Lower leg skin (tissue), 3 donors: ENCODE measurements at regions not wholly inside any gene's neighbourhood (a gene's known extent, or its start where the extent isn't known, plus 50 kb on each side); places are given as distances from the start of the nearest gene placed in this dataset.

ENCODE experiments used
- POLR2A ChIP-seq, 2 donors: fragments of 450-650 bp; IDR thresholded peaks; one replicate each; pipeline ENCODE4 v1.6.1; 2016 to 2017; ENCODE audit warnings: antibody characterized with exemption in 2 of 2, mild to moderate bottlenecking in 1 of 2, moderate library complexity in 1 of 2
- TF ChIP-seq, protein P1 (sequence below), 3 donors: fragments of 450-650 bp; IDR thresholded peaks; one replicate each; pipeline ENCODE4 v1.5.1; 2016; ENCODE audit warnings: antibody characterized with exemption in 3 of 3, mild to moderate bottlenecking in 3 of 3, moderate library complexity in 2 of 3

DNA sequence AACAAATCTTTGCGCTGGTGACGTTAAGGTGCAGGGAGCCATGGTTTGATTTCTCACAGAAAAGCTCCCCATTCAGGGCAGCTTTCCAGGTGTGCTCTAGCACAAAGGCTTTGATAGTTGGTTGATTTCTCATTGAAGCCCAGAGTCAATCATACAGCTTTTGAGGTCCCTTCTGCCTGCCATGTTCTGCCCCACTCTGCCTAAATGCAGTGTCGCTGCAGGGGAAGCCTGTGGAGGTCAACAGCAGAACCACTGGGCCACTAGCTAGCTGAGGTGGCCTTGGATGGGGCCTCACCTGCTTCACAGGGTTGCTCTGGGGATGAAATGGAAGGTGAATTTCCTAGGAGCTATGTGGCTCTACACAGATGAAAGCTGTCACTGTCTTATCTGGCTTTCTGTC lies 278.3 kb downstream of the TLE3 start:
- TF ChIP-seq, protein P1, sequence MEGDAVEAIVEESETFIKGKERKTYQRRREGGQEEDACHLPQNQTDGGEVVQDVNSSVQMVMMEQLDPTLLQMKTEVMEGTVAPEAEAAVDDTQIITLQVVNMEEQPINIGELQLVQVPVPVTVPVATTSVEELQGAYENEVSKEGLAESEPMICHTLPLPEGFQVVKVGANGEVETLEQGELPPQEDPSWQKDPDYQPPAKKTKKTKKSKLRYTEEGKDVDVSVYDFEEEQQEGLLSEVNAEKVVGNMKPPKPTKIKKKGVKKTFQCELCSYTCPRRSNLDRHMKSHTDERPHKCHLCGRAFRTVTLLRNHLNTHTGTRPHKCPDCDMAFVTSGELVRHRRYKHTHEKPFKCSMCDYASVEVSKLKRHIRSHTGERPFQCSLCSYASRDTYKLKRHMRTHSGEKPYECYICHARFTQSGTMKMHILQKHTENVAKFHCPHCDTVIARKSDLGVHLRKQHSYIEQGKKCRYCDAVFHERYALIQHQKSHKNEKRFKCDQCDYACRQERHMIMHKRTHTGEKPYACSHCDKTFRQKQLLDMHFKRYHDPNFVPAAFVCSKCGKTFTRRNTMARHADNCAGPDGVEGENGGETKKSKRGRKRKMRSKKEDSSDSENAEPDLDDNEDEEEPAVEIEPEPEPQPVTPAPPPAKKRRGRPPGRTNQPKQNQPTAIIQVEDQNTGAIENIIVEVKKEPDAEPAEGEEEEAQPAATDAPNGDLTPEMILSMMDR (IDR thresholded peaks at IDR 0.05) = no peak
- TF ChIP-seq POLR2A (IDR thresholded peaks at IDR 0.05) = no peak
